VCaP (cell line): ENCODE measurements at regions not wholly inside any gene's neighbourhood (a gene's known extent, or its start where the extent isn't known, plus 50 kb on each side); places are given as distances from the start of the nearest gene placed in this dataset.

Experiments used
- H3K27ac ChIP-seq: fragments of 450-650 bp; 2 replicates; pipeline ENCODE4 v1.5.1; 2017
- CTCF ChIP-seq: fragments of 450-650 bp; conservative IDR thresholded peaks from 2 replicates; pipeline ENCODE4 v1.5.1; 2017; ENCODE audit warnings: mild to moderate bottlenecking, moderate library complexity

- TF ChIP-seq CTCF: no peak
Observed at GRCh38 chr9:30504502-30504905, 1879.9 kb upstream of the ACO1 start.

GRCh38 chr9:30505311-30505710 is 1879.1 kb upstream of the ACO1 start:
- no peak for TF ChIP-seq CTCF
- no peak overlapping the region for H3K27ac ChIP-seq

More at GRCh38 chr9:30504502-30504905, 1879.9 kb upstream of the ACO1 start:
- no peak overlapping the region for H3K27ac ChIP-seq

- no peak overlapping the region for H3K27ac ChIP-seq
- TF ChIP-seq CTCF: no peak
Observed at GRCh38 chr9:30506749-30507148, 1877.7 kb upstream of the ACO1 start.

- H3K27ac ChIP-seq: no peak overlapping the region
- no peak for TF ChIP-seq CTCF
Observed at GRCh38 chr9:30507166-30507565, 1877.3 kb upstream of the ACO1 start.

- H3K27ac ChIP-seq: no peak overlapping the region
- TF ChIP-seq CTCF: no peak
Observed at GRCh38 chr9:30511666-30512065, 1872.8 kb upstream of the ACO1 start.

- TF ChIP-seq CTCF: no peak
- H3K27ac ChIP-seq: no peak overlapping the region
Observed at GRCh38 chr9:30519166-30519565, 1865.3 kb upstream of the ACO1 start.

- no peak for TF ChIP-seq CTCF
- no peak overlapping the region for H3K27ac ChIP-seq
Observed at GRCh38 chr9:30519756-30520155, 1864.7 kb upstream of the ACO1 start.

- no peak for TF ChIP-seq CTCF
- no peak overlapping the region for H3K27ac ChIP-seq
Observed at GRCh38 chr9:30522061-30522460, 1862.4 kb upstream of the ACO1 start.
